ENCODE measurements at regions not wholly inside any gene's neighbourhood (a gene's known extent, or its start where the extent isn't known, plus 50 kb on each side); places are given as distances from the start of the nearest gene placed in this dataset.

DNA sequence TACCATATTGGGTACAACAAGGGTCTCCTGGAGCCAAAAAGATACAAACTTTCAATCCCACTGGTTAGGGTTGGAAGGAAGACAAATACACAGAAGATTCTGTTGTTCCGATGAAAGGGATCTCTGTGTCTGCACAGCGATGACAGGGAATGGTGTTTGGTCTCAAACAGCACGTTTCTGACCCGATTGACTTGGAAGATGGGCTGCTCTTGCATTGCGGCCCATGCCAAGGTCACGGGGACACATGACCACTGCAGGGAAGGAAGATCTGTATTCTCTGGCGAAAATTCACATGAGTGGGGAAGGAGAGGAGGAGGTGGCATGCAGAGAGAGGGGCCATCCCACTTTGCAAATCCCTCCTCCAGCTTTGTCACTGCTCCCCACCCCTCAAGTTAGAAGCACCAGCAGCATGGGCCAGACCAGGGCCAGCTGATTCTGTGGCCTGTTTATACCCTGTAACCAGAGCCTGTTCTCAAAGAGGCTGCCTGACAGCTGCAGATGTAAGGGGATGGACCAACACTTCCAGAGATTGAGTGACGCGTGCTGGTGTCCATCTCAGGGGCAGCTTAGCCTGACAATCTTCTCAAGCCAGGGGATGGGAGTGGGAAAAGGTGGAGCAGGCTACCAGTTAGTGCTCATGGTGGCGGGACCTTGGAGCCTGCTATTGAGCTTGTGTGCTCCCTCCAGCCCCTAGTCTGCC, 57.2 kb downstream of the TNP1 start:
- DNase-seq (ENCODE audit: low read depth in 1 of 2, low spot score in 1 of 2) = no peak
- no peak for TF ChIP-seq GABPA (IDR thresholded peaks at IDR 0.05; ENCODE audit: low read depth)
- TF ChIP-seq, protein P1, sequence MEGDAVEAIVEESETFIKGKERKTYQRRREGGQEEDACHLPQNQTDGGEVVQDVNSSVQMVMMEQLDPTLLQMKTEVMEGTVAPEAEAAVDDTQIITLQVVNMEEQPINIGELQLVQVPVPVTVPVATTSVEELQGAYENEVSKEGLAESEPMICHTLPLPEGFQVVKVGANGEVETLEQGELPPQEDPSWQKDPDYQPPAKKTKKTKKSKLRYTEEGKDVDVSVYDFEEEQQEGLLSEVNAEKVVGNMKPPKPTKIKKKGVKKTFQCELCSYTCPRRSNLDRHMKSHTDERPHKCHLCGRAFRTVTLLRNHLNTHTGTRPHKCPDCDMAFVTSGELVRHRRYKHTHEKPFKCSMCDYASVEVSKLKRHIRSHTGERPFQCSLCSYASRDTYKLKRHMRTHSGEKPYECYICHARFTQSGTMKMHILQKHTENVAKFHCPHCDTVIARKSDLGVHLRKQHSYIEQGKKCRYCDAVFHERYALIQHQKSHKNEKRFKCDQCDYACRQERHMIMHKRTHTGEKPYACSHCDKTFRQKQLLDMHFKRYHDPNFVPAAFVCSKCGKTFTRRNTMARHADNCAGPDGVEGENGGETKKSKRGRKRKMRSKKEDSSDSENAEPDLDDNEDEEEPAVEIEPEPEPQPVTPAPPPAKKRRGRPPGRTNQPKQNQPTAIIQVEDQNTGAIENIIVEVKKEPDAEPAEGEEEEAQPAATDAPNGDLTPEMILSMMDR (IDR thresholded peaks at IDR 0.05; ENCODE audit: insufficient read depth, low read length) = no peak
- TF ChIP-seq, protein P2, sequence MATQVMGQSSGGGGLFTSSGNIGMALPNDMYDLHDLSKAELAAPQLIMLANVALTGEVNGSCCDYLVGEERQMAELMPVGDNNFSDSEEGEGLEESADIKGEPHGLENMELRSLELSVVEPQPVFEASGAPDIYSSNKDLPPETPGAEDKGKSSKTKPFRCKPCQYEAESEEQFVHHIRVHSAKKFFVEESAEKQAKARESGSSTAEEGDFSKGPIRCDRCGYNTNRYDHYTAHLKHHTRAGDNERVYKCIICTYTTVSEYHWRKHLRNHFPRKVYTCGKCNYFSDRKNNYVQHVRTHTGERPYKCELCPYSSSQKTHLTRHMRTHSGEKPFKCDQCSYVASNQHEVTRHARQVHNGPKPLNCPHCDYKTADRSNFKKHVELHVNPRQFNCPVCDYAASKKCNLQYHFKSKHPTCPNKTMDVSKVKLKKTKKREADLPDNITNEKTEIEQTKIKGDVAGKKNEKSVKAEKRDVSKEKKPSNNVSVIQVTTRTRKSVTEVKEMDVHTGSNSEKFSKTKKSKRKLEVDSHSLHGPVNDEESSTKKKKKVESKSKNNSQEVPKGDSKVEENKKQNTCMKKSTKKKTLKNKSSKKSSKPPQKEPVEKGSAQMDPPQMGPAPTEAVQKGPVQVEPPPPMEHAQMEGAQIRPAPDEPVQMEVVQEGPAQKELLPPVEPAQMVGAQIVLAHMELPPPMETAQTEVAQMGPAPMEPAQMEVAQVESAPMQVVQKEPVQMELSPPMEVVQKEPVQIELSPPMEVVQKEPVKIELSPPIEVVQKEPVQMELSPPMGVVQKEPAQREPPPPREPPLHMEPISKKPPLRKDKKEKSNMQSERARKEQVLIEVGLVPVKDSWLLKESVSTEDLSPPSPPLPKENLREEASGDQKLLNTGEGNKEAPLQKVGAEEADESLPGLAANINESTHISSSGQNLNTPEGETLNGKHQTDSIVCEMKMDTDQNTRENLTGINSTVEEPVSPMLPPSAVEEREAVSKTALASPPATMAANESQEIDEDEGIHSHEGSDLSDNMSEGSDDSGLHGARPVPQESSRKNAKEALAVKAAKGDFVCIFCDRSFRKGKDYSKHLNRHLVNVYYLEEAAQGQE (IDR thresholded peaks at IDR 0.05; ENCODE audit: insufficient replicate concordance, low read depth) = no peak
- no peak for TF ChIP-seq POLR2AphosphoS5 (IDR thresholded peaks at IDR 0.05; ENCODE audit: low read depth)
- no peak for TF ChIP-seq SPI1 (IDR thresholded peaks at IDR 0.05; ENCODE audit: borderline replicate concordance, low read depth)
- no peak overlapping the region for H3K4me3 ChIP-seq (replicated peaks; ENCODE audit: insufficient read depth, low read length)
- H3K27ac ChIP-seq (replicated peaks) = no peak overlapping the region
- H3K27me3 ChIP-seq (ENCODE audit: insufficient read depth, poor library complexity, severe bottlenecking) = no peaks in the 10 kb centered on the region

DNA sequence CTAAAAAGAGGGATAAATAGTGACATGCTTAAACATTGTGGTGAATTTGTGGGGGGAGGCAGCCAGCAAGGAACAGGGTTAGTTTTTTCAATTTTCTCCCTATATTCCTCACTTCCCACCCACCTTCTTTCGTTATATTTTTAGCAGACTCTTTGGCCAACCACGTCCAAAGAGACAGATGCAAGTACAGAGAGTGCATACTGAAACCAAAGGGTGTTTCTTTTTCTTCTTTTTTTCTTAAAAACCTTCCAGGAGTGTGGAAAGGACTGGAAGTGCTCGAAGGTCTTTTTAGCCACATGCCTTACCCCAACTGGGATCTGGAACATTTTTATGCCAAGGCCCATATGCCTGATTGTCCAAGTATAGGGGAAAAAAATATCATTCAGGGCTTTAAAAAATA, 59.0 kb downstream of the TNP1 start:
- DNase-seq (ENCODE audit: low read depth in 1 of 2, low spot score in 1 of 2) = no peak
- Histone ChIP-seq H3K27me3 (ENCODE audit: insufficient read depth, poor library complexity, severe bottlenecking) (no peaks in the 10 kb centered on the region), H3K4me3 (replicated peaks; ENCODE audit: insufficient read depth, low read length) (no peak overlapping the region), H3K27ac (replicated peaks) (no peak overlapping the region)
- TF ChIP-seq, protein P1 (IDR thresholded peaks at IDR 0.05; ENCODE audit: insufficient read depth, low read length) = no peak
- TF ChIP-seq, protein P2 (IDR thresholded peaks at IDR 0.05; ENCODE audit: insufficient replicate concordance, low read depth) = no peak
- TF ChIP-seq POLR2AphosphoS5 (IDR thresholded peaks at IDR 0.05; ENCODE audit: low read depth) (no peak), SPI1 (IDR thresholded peaks at IDR 0.05; ENCODE audit: borderline replicate concordance, low read depth) (no peak), GABPA (IDR thresholded peaks at IDR 0.05; ENCODE audit: low read depth) (no peak)

DNA sequence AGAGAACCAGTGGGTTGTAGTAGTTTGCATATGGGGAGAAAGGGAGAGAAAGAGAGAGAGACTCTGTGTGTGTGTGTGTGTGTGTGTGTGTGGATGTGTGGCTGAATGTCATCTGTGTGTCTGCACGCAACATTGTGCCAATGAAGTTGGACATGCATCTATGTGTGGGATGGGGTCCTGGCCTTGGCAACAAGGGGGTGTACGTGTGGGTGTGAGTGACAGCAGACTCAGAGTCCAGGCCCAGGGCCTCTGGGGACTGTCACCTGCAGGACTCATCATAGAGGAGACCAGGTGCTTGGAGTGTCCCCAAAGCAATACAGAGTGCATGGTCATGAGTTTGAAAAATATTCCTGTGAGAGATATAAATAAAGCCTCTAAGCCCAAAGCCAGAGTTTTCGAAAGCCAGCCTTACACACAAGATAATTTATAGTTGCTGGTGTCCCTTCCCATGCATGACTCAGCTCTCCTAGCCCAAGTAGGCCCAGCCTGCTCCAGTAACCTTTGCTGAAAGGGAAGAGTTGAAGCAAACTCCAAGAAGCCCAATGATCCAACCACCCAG, 59.9 kb downstream of the TNP1 start:
- no peak for DNase-seq (ENCODE audit: low read depth in 1 of 2, low spot score in 1 of 2)
- no peak overlapping the region for H3K27ac ChIP-seq (replicated peaks)
- no peak for TF ChIP-seq SPI1 (IDR thresholded peaks at IDR 0.05; ENCODE audit: borderline replicate concordance, low read depth)
- no peaks in the 10 kb centered on the region for H3K27me3 ChIP-seq (ENCODE audit: insufficient read depth, poor library complexity, severe bottlenecking)
- no peak overlapping the region for H3K4me3 ChIP-seq (replicated peaks; ENCODE audit: insufficient read depth, low read length)

DNA sequence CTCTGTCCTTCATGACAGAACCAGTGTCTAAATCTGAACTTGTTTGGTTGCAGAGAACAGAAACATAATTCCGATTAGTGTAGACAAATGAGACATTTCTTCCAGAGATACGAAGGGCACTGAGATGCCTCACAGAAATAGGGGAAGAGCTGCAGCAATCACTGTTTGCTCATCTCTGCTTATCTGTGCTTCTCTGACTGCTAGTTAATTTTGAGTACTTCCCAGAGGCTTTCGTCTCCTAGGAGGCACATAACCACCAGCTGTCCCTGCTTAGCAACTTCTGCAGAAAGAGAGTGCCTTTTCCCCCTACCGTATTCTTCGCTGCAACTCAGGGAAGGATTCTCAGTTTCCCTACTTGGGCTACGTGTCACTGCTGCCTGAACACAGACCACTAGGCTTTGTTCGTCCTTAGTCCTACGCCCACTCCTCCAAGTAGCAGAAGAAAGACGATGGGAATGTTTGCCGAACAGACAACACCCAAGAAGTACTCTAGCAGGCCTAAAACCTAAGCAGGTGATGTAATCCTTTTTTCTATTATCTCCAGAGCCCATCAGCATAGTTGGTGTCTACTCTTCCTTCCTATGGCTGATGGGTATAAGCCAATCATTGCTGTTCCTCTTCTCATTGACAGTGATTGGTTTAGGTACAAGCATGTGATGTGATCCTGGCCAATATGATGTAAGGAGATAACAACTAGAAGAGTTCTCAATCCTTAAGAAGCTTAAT, 63.6 kb downstream of the TNP1 start:
- no peaks in the 10 kb centered on the region for H3K27me3 ChIP-seq (ENCODE audit: insufficient read depth, poor library complexity, severe bottlenecking)
- TF ChIP-seq, protein P1 (IDR thresholded peaks at IDR 0.05; ENCODE audit: insufficient read depth, low read length) = no peak
- TF ChIP-seq SPI1 (IDR thresholded peaks at IDR 0.05; ENCODE audit: borderline replicate concordance, low read depth) = no peak
- no peak for TF ChIP-seq POLR2AphosphoS5 (IDR thresholded peaks at IDR 0.05; ENCODE audit: low read depth)
- no peak overlapping the region for H3K4me3 ChIP-seq (replicated peaks; ENCODE audit: insufficient read depth, low read length)
- no peak for DNase-seq (ENCODE audit: low read depth in 1 of 2, low spot score in 1 of 2)
- H3K27ac ChIP-seq (replicated peaks) = no peak overlapping the region

All from HL-60 (cell line).